ENCODE measurements at regions not wholly inside any gene's neighbourhood (a gene's known extent, or its start where the extent isn't known, plus 50 kb on each side); places are given as distances from the start of the nearest gene placed in this dataset.
"Not testable (repeated sequence)": the region's sequence is repeated elsewhere in the genome, so short reads cannot be mapped to it uniquely, and the experiment has no call there.

DNA sequence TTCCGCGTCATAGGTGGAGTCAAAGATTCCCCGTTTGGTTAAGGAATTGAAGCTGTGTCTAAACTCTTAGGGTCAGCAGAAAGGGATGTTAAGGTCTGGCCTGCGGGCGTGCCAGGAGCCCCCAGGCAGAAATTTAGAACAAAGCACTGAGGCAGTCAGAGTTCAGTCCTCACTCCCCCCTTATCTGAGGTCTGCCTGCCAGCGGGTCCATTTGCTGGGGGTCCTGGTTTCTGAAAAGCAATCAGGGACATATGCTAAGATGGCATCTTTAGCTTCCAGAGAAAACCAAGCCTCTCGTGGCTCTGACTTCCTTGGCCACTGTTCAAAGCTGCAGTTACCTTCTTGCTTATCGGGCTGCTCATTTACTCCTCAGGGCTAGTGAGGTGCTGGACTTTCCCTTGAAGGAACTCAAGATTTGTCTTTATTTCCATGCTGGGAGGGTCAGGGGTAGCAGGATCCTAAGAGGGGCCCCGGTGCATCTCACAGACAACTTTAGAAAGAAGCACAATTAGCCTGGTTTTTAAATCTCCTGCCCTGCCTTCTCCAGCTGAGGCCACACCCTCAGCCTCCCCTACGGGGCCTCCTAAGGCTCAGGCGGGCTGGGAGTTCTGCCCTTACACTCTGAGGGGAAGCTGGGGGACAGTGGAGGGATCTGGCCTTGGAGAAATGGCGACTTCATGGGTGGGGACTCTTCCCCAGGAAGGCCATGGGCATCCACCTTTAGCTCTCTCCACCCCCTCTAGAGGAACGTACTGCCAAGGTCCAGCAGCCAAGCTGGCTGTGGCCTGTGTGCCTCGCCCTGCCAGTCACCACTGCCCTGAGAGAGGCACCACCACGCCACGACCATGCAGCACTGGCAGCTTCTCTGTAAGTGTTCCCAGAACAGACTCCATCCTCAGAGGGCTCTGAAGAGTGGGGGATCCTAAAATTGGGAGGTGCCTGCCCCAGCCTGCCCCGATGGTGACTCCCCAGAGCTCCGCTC is 121.1 kb upstream of the MTLN start:
- not testable (repeated sequence) for DNase-seq

DNA sequence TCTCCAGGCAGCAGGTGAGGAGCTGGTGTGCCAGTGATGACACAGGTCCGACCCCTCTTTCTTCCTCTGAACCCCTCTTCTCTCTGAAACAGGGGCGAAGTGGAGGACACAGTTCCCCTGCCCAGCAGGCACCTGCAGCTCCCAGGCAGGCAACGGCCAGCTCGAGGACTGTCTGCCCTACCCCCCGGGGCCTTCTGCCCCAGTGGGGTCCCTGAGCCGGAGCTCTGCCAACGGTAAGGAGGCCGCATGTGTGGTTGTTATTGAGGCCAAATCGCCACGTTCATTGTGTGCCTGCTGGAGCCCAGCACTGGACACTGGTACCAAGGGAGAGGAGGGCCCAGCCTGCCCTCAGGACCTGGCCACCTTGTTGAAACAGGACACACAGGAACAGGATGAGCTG is 119.3 kb upstream of the MTLN start:
- not testable (repeated sequence) for DNase-seq

GRCh38 chr2:110329760-110330159 is 117.4 kb upstream of the MTLN start:
- DNase-seq: not testable (repeated sequence)

DNA sequence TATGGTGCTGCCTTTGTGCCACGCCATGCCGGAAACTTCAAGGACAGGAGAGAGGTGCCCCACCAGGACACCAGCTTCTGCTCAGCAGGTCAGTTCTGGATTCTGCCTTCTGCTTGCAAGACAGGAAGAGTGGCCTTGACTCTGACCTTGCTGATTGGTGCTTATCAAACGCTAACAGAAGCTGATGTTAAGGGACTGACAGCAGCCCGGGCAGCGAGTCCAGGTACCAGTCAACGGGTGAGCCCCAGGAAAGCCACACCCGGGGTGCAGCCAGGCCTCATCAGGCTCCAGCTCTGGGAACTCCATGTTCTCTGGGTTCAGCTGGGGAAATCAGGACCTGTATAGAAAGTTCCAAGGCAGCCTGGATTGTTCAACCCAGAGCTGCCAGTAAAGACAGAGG is 116.8 kb upstream of the MTLN start:
- not testable (repeated sequence) for DNase-seq

DNA sequence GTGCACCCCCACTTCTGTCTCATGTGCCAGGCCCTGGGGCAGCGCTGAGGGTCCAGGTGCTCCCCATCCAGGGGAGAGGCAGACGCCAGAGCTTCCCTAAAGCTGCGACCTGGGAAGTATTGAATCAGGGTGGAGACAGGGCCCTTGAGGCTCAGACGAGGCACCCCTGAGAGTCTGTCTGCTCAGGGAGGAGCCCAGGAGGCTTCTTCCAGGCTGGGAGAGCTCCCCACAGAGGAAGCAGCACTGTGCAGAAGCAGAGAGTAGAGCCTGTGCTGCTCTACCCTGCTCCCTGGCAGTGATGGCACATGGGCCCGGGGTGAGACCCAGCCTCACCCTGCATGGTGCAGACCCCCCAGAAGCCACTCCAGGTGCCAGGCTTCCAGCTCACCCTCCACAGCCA is 116.3 kb upstream of the MTLN start:
- DNase-seq: peak in 1 of 3 donors; percentile 16

DNA sequence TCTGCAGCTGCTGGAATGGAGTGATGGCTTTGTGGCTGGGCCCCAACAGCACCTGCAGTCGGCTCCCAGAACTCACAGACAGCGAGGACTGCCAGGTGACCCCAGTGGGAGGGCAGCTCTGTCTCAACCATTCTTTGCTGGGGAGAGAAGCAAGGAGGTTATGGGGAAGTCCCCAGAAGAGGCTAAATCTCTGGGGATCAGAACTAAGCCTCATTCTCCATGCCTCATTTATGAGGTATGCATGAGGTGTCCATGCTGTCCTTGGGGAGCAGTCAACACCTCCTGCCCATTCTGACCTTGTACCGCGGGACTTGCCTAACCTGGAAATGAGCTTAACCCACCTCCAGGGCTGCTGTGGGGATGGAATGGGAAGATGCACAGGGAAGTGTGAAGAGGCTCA is 111.5 kb upstream of the MTLN start:
- not testable (repeated sequence) for DNase-seq

- not testable (repeated sequence) for DNase-seq
Observed at GRCh38 chr2:110322535-110322934, 110.2 kb upstream of the MTLN start.

DNA sequence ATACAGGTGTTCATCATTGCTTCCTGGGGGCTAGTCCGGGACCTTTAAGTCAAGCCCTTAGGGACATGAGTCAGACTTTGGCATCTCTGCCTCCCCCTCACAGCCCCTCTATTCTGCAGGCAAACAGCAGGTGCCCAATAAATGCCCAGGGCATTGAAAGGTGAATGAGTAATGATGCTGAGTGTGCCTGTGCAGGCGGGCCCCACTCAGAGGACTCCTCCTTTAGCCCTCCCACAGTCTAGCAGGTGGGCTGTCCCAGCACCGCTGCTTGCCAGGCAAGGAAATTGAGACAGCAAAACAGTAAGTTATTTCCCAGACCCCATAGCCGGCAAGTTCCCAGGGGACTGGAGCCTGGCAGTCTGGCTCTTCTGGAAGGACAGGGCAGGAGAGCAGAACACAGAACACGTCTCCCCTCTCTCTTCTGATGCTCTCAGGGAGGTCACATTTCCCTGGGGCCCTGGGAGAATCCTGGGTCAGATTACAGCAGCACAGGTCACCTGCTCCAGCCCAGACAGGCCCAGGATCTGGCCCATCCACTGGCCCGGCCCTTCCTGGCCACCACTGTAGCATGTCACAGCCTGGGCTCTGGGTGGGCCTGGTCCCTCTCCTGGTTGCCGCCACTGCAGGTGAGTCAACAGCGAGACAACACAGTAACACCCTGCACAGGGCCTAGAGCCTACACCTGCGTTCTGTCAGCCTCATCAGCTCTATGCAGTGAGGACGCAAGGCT is 108.7 kb upstream of the MTLN start:
- DNase-seq: not testable (repeated sequence)

- DNase-seq: not testable (repeated sequence)
Observed at GRCh38 chr2:110318898-110319297, 106.6 kb upstream of the MTLN start.

GRCh38 chr2:110317377-110317776 is 105.0 kb upstream of the MTLN start:
- not testable (repeated sequence) for DNase-seq

DNA sequence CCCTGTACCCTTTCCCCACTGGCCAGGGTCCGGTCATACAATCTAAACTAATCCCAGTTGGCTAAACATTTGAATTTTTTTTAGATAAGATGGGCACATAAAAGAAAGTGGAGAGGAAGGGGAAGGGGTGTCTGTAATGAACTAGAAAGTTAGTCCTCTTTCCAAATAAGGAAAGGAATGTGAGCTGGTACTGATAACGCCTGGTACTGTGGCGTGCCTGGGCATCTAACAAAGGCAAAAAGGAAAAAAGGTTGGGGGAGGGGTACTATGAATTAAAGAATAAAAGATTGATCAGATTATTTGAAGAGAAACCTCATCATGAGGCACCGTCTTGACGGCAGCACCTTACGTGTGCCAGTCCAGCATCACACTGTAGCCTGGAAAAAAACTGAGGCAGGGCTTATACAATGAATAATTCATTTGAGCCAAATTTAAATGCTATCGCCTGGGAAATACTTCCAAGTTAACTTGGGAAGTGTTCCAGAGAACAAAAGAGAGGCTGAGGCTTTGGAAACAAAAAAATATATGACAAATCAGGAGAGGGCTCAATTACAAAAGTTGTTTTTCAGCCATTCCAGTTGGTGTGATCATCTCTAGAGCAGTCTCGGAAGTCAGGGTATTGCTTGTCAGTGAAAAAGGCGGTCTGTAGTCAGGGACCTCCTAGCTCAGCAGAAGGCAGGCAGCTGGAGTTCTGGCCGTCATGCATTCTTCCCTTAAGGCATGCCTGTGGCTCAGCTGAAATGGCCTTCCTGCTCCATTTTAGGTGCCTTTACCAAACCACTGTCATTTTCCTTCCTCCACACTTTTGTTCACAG is 103.9 kb upstream of the MTLN start:
- not testable (repeated sequence) for DNase-seq

GRCh38 chr2:110315054-110315820 is 102.9 kb upstream of the MTLN start:
- not testable (repeated sequence) for DNase-seq

- not testable (repeated sequence) for DNase-seq
Observed at GRCh38 chr2:110314472-110314871, 102.1 kb upstream of the MTLN start.

DNA sequence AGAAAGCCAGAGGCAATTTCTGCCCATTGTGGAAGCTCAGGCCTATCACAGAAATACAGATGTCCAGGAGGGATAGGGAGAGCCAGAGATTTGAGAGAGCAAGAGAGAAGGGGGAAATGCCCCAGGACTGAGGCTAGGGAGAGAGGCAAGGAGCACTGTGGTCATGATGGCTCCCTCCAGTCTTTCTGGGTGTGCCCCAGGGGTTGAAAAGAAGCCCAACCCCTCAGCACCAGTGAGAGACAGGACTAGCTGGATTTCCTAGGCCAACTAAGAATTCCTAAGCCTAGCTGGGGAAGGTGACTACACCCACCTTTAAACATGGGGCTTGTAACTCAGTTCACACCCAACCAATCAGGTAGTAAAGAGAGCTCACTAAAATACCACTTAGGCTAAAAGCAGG is 100.7 kb upstream of the MTLN start:
- not testable (repeated sequence) for DNase-seq

DNA sequence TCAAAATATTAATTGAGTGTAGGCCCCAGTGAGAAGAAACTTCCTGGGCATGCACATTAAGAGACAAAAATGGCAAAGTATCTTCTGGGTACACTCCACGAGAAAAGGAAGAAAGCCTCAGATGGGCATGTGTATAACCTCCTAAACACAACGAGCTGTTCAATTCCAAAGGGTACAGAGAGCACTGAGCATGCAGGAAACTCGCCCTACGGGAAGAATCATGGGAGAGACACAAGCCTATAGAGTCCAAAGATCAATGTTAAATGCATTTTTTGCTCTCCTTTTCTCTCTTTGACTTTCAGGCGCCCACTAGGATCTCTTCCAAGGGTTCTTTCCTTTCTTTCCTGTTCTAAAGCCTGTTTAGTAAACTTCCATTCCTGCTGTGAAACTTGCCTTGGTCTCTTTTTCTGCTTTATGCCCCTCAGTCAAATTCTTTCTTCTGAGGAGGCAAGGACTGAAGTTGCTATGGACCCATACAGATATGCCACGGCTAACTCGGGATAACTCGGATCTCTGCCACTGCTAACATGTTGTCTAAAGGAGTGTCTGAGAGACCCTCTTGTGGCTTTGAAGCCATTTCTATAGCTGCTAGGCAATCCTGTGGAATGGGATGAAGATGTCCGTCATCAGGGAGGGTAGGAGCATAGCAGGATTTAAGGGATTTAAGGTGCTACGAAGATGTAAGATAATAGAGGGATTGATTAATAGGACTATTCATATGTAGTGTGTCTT is 99.5 kb upstream of the MTLN start:
- DNase-seq: not testable (repeated sequence)

- DNase-seq: not testable (repeated sequence)
Observed at GRCh38 chr2:110310988-110311475, 98.7 kb upstream of the MTLN start.

DNA sequence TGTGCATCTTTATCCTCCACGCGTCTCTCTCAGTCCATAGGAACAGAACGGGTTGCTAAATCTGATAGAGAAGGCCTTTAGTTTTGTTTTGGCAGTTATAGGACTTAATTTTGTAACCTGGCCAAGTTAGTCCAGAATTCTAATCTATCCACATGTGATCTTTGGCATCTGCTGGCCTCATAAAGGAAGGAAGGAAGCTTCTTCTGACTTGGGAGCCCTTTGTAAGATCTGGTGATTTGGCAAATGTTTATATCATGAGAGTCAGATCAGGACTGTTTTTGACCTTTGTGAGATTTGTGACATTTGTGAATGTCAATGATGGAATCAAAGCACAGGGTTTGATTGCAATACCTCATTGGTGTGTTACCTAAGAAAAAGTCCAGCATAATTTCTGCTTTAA is 96.4 kb upstream of the MTLN start:
- DNase-seq: not testable (repeated sequence)

GRCh38 chr2:110292807-110293206 is 80.5 kb upstream of the MTLN start:
- DNase-seq: not testable (repeated sequence)

DNA sequence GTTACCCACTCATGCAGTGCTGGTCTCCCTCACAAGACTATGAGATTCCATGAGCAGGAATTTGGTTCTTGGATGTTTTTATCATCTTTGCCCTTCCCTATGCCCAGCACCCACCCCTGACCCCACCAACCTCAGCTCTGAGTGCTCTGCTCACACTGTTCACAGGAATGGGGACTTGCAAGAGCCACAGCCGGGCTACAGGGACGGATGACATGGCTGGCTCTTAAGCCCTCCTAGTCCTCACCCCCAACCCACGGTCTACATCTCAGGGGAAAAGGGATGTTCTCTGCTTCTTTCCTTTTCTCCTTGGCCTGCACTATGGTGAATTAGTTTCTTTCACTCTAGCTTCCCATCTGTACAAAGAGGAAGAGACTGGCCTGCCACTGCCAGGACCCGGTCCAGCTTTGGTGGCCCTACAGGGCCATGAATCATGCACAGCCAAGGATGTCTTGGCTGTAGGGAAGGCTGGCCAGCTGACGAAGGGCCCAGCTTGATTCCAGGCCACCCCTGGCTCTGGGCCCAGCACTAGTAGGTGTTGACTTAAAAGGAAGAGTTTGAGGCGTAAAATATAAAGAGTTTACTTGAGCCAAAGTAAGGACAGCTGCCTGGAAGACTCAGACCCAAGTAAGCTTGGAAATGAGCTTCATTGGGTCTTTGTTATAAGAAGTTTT is 79.7 kb upstream of the MTLN start:
- not testable (repeated sequence) for DNase-seq

- not testable (repeated sequence) for DNase-seq
Observed at GRCh38 chr2:110287817-110288216, 75.5 kb upstream of the MTLN start.

Data from suppressor macrophage treated with lipopolysaccharide for 1 hour (primary cell).